T-helper 1 cell (primary cell): ENCODE measurements at regions not wholly inside any gene's neighbourhood (a gene's known extent, or its start where the extent isn't known, plus 50 kb on each side); places are given as distances from the start of the nearest gene placed in this dataset.

Experiments used
- DNase-seq, 5 donors: peaks; one replicate each; pipeline ENCODE4 v3.0.0-alpha.2; 2012 to 2020

- DNase-seq: no peak
Observed at GRCh38 chr12:108043286-108043685, 85.8 kb upstream of the WSCD2 start.

- no peak for DNase-seq
Observed at GRCh38 chr12:108043750-108044533, 85.1 kb upstream of the WSCD2 start.

GRCh38 chr12:108046135-108046534, 83.0 kb upstream of the WSCD2 start:
- no peak for DNase-seq

DNA sequence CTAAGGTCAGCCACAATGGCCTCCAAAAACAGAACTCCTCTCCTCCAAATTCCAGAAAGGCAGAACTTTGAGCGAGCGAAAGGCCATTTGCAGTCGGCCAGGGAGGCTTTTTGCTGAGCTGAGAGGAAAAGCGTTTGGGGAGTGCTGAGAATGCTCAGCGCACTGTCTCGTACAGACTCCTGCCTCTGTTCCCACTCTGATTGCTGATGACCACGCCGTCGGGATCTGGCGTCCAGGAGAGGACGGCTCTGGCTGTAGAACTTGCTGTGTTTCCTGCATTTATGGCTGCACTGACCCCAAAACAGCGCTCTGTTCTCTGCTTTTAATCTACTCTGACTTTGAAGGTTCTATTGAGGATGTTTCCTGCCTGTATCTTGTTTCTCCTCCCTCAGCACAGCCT, 82.4 kb upstream of the WSCD2 start:
- DNase-seq: no peak

DNA sequence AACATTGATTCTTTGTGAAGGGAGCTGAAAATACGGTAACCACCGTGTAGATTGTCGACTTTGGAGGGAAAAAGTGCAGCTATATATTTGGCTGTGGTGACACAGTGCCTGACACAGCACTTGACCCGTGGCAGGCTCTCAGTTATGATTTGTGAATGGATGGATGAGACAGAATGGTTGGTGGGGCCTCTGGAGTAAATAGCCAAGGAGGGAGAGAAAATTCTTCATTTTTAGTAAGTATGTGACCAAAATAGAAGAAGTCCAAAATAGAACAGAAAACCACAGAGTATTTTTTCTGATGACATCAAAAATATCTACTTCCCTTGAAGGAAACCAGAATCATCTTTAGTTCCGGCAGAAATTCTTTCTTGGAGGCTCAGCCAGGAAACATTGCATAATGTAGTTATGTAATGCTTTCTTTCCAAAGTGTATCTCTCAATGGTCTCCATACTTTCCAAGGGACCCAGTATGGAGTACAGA, 82.0 kb upstream of the WSCD2 start:
- DNase-seq: no peak

DNA sequence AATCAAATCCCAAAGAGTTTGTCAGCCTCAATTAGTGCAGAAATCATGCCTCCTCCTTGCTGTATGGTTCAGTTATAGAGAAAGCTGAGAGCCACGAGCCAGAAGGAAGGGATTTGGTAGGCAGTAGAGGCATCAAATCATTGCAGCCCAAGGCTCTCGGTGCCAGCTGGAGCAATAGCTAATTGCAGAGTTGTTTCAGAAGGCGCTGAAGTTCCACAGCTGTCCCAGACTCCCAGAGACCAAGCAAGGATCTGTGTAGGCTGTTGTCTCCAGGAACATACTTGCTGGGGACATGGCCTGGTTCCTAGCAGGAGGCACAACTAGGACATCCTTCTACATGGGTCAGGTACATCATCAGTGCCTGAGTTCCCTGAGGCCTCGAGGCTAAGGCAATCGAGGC, 80.4 kb upstream of the WSCD2 start:
- no peak for DNase-seq

DNA sequence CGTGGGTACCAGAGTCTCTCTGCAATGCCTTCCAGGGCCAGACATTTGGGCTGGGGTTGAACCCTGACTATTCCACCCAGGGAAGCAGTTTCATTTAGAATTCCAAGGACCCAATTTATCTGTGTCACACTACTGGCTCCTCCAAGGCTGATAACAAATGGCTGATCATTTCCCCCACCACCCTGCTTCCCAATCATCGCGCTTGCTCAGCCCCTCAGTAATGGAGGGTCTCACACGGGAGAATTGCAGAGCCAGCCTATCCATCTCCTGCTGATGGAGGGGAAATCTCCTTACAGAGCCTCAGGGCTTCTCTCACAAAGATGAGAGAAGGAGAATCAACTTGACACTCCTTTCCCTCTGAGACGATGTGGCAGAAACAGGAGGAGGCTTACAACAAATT, 78.4 kb upstream of the WSCD2 start:
- no peak for DNase-seq

DNA sequence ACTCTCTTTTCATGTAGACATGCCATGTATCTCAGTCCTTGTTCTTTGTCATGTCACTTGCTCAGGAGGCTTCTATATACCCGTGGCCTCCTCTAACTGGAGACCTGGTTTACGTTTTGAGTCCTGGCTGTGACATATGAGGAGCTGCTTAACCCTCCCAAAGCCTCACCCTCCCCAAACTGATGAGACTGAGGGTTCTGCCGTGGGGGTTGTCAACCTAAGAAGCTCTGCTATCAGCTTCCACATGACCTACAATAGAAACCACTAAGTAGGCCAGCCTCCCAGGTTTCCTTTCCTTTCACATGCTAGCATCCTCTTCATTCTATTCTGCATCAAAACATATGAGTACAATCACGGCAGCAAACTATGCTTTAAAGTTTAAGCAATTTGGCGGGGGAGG, 76.8 kb upstream of the WSCD2 start:
- DNase-seq: no peak

- no peak for DNase-seq
Observed at GRCh38 chr12:108053512-108053911, 75.6 kb upstream of the WSCD2 start.

- DNase-seq: no peak
Observed at GRCh38 chr12:108054496-108054895, 74.6 kb upstream of the WSCD2 start.

- DNase-seq: no peak
Observed at GRCh38 chr12:108055141-108055540, 73.9 kb upstream of the WSCD2 start.

- DNase-seq: no peak
Observed at GRCh38 chr12:108060067-108060466, 69.0 kb upstream of the WSCD2 start.

DNA sequence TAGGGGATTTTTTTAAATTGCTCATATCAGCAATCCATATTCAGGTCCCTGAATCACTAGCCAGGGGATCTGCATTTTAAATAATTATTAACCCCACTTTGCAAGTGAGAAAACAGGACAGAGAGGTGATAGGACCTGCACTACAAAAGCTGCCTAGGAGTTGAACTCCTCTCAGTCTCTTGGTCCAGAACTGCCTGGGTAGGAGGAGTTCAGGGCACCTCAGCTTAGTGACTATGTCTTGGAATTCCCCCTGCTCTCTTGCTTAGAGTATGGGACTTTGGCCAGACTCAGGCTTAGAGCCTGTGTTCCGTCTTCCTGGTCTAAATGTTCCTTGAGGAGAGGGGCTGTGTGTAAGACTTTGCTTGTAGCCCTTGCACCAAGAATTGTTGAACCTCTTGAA, 68.2 kb upstream of the WSCD2 start:
- no peak for DNase-seq

DNA sequence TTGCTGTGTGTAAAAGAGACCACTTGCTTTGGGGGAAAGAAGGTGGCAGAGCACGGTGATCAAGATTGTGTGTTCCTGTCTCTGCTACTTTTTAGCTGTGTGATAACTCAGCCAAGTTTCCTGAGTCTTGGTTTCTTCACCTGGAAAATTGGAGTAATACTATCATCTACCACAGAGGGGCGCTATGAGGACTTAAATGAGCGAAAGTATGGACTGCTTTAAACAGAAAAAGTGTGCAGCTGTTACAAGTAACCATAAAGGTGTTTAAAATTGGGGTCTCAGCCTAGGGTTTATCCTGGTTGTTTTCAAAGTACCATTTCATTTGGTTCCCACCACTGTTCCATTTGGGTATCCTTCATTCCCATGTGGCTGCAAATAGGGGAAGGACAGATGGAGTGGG, 65.9 kb upstream of the WSCD2 start:
- peak in 1 of 5 donors; percentile 19 for DNase-seq

DNA sequence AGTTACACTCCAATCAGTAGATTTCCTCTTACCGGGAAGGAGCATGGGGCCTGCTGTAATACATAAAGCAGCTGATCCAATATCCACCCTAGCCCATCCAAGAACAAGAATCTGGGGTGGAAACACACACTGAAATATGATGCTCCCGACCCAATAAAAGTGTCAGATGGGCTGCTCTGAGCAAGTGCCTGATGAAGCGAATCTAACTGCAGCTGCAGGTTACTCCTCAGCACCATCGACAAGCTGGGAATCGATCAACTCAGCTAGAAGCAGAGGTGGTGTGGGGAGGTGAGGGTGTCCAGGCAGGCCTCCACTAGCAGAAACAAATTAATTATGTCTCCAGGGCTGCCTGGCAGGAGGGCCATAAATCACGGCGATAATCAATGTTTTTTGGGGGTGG, 64.0 kb upstream of the WSCD2 start:
- no peak for DNase-seq

DNA sequence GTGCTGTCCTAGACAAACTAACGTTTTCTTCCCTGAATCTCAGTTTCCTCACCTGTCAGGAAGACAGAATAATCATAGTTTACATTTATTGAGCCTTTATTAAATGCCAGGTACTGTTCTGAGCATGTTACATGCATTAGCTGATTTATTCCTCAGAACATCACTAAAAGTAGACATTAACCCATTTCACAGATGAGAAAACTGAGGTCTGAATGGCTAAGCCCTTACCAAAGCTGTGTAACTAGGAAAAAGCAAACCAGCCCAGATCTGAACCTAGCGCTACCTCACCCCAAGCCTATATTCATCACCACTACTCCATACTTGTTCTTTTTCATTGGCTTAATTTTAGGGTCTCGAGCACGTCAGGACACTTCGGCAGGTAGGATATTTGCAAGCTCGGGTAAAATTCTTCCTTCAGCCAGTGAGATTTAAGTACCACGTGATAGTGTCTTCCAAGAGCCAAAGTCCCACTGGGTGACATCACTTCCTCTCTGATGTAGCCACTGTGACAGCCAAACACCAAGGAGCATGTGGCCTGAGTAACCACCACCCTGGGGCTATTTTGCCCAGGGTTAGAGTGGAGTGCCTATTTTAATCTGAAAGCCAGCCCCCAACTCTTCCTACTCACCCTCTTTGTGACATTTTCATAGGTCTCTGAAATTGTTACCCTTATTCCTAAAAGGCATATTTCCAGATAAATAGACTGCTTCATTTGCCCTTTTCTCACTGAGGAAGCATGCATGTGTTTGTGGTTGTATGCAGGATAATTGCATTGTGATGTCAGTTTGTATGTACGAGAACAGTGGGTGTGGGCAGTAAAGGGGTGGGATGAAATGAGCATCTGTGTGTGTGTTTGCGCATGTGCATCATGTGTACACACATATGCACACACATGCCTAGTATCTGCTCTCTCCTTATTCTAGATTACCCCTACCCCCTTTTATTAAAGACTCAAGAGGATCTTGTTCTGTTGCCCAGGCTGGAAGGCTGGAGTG, 62.2 kb upstream of the WSCD2 start:
- DNase-seq: no peak

DNA sequence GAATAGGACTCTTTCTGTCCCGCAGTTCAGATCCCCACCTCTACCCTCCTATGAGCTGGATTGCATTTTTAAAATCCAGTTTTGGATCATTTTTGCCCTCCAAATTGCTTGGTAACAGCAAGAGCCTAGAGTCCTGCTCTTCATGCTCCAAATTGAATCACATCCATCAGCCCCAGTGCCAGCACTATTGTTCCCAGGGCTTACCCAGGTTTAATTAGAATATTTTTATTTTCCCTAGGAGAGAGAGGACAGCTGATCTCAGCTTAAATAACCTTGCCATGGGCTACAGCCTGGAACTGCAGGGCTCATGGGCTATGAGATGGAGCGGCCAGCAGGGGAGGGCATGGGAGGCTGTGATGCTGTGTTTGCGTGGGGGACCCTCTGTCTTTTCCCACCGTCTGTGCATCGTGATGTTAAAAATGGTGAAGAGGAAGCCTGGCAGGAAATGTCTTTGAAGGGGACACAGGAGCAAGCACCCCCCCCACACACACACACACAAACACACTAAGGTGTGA, 59.4 kb upstream of the WSCD2 start:
- DNase-seq: no peak

DNA sequence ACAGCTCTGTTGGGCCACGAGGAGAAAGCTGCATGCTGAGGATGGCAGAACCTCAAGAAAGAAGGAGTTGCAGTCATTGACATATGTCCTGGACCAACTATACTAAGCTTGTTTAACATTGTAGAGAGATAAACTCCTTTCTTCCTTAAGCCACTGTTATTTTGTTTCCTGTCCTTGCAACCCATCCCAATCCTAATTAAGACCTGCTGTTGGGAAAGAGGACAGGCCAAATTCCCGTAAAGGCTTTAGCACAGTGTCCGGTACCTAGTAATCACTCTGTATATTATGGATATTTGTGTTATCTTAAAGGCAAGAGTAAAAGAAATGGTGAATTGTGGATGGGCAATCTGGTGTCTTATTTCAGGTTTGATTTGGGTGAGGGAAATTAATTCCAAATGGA, 53.5 kb upstream of the WSCD2 start:
- DNase-seq: no peak

- DNase-seq: no peak
Observed at GRCh38 chr12:108076556-108076955, 52.5 kb upstream of the WSCD2 start.

- DNase-seq: no peak
Observed at GRCh38 chr12:108078428-108078827, 50.7 kb upstream of the WSCD2 start.
